Fibroblast of mammary gland (primary cell): ENCODE measurements at regions not wholly inside any gene's neighbourhood (a gene's known extent, or its start where the extent isn't known, plus 50 kb on each side); places are given as distances from the start of the nearest gene placed in this dataset.

Experiments used
- DNase-seq: peaks from one replicate; pipeline ENCODE4 v3.0.0-alpha.2; 2010; ENCODE audit warnings: low read depth
- H3K4me3 ChIP-seq: 2 replicates; pipeline ENCODE4 v1.5.1; 2011; ENCODE audit warnings: low read depth, mild to moderate bottlenecking, low read length, moderate library complexity; ENCODE audit not compliant: control insufficient read depth
- CTCF ChIP-seq: conservative IDR thresholded peaks from 2 replicates; pipeline ENCODE4 v1.5.1; 2011; ENCODE audit warnings: low read depth, low read length, inconsistent platforms; ENCODE audit not compliant: control insufficient read depth, insufficient read depth

DNA sequence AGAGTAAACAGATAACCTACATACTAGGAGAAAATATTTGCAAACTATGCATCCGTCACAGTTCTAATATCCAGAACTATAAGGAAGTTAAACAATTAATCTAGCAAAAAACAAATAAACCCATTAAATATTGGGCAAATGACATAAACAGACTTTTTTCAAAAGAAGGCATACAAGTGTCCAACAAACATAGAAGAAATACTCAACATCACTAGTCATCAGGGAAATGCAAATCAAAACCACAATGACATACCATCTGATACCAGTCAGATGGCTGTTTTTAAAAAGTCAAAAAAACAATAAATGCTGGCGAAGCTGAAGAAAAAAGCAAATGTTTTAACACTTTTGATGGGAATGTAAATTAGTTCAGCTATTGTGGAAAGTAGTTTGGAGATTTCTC, 1117.7 kb upstream of the MAP3K7 start:
- peak; percentile 19 for DNase-seq
- no peak overlapping the region for H3K4me3 ChIP-seq
- no peak for TF ChIP-seq CTCF

- DNase-seq: no peak
- no peak overlapping the region for H3K4me3 ChIP-seq
- no peak for TF ChIP-seq CTCF
These were observed 1110.3 kb upstream of the MAP3K7 start for GRCh38 chr6:91697010-91697695.

- H3K4me3 ChIP-seq: no peak overlapping the region
- DNase-seq: no peak
- TF ChIP-seq CTCF: no peak
These were observed 1108.3 kb upstream of the MAP3K7 start for GRCh38 chr6:91695221-91695620.

DNA sequence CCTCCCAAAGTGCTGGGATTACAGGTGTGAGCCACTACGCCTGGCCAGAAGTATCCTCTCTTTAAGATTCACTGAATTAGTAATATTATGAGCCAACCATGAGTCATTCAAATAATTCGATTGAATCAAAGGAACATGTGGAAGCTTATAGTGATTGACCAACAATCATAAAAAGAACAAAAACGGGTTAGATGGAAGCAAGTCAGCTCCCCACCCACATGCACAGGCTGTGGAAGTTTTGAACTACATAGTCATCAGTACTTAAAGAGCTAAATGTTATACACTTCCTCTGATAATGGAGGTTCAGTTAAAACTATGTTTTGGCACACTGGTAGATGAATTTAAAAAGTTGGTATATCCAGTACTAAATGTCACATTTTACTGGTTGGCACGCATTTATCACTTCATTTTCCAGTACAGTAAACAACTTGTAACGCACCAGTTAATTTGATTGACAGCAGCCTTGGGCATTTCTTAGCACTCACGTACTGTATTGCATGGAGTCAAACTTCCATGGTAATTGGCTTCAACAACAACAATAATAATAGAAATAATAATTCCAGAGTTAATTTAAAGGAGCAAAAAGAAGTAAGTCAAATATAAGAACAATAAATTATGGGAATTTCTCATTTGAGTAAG, 1107.3 kb upstream of the MAP3K7 start:
- peak; percentile 14 for DNase-seq
- no peak overlapping the region for H3K4me3 ChIP-seq
- no peak for TF ChIP-seq CTCF

GRCh38 chr6:91691449-91691848, 1104.6 kb upstream of the MAP3K7 start:
- TF ChIP-seq CTCF: no peak
- H3K4me3 ChIP-seq: no peak overlapping the region
- no peak for DNase-seq

DNA sequence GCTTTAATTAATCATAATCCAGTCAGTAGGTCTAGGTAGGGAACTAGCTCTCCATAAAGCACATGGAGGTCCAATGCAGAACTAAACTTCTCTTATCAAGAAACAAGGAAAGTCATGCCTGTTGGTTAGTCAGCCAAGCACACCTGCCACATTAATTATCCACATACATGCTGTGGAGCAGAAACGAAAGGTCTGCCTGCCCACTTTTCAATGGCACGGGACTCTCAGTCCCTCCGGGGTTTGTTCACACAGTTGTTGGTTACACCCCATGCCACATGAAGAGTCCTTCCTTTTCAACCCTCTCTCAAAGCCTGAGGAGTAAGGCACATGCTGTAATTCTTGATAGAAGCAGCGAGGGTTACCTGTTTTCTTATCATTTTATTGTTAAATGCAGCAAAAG, 1096.4 kb upstream of the MAP3K7 start:
- H3K4me3 ChIP-seq: no peak overlapping the region
- no peak for TF ChIP-seq CTCF
- no peak for DNase-seq
